ENCODE measurements at regions not wholly inside any gene's neighbourhood (a gene's known extent, or its start where the extent isn't known, plus 50 kb on each side); places are given as distances from the start of the nearest gene placed in this dataset.

DNA sequence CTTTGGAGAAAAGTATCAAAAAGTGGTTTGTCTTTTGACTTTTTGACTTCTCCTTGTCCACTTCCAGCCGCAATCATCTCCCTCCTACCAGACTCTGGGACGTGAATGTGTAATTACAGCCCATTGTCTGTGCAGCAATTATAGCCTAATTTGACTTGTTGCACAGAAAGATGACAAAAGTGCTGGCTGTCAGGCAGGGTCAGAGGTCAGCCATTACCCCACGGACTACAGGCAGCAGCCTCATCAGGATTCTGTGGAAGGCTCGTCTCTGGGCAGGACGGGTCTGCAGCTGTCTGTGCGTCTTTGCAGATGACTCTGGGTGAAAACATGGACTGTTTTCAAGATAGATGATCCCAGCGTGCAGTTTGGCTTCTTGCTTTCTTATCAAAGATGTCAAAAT is 102.2 kb upstream of the EDNRB start:
- TF ChIP-seq, protein P1, sequence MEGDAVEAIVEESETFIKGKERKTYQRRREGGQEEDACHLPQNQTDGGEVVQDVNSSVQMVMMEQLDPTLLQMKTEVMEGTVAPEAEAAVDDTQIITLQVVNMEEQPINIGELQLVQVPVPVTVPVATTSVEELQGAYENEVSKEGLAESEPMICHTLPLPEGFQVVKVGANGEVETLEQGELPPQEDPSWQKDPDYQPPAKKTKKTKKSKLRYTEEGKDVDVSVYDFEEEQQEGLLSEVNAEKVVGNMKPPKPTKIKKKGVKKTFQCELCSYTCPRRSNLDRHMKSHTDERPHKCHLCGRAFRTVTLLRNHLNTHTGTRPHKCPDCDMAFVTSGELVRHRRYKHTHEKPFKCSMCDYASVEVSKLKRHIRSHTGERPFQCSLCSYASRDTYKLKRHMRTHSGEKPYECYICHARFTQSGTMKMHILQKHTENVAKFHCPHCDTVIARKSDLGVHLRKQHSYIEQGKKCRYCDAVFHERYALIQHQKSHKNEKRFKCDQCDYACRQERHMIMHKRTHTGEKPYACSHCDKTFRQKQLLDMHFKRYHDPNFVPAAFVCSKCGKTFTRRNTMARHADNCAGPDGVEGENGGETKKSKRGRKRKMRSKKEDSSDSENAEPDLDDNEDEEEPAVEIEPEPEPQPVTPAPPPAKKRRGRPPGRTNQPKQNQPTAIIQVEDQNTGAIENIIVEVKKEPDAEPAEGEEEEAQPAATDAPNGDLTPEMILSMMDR (IDR thresholded peaks at IDR 0.05), result no peak
- peak; percentile 84 for TF ChIP-seq EZH2phosphoT487 (IDR thresholded peaks at IDR 0.05)

Measured in neural progenitor cell (in vitro differentiated cells).